Progenitor cell of endocrine pancreas (in vitro differentiated cells): ENCODE measurements at regions not wholly inside any gene's neighbourhood (a gene's known extent, or its start where the extent isn't known, plus 50 kb on each side); places are given as distances from the start of the nearest gene placed in this dataset.

ENCODE experiments used
- DNase-seq: peaks from one replicate; pipeline ENCODE4 v3.0.0; 2021; ENCODE audit warnings: low spot score; ENCODE audit not compliant: unreplicated experiment
- H3K27ac Mint-ChIP-seq: 2 replicates; pipeline ENCODE4 v1.8.0; 2021; ENCODE audit warnings: mild to moderate bottlenecking, moderate library complexity, mixed read lengths
- H3K27me3 Mint-ChIP-seq: 2 replicates; pipeline ENCODE4 v1.8.0; 2021; ENCODE audit warnings: mixed read lengths
- H3K36me3 Mint-ChIP-seq: 2 replicates; pipeline ENCODE4 v1.8.0; 2022; ENCODE audit warnings: mixed read lengths; ENCODE audit not compliant: insufficient read depth
- H3K4me1 Mint-ChIP-seq: 2 replicates; pipeline ENCODE4 v1.8.0; 2021; ENCODE audit warnings: low read depth, mixed read lengths
- H3K4me3 Mint-ChIP-seq: 2 replicates; pipeline ENCODE4 v1.8.0; 2021; ENCODE audit warnings: low read depth, mild to moderate bottlenecking, moderate library complexity, mixed read lengths
- H3K9me3 Mint-ChIP-seq: 2 replicates; pipeline ENCODE4 v1.8.0; 2021; ENCODE audit warnings: low read depth, mixed read lengths
- TF ChIP-seq, protein P1 (sequence below): fragments of 200-600 bp; sonication (generic); IDR thresholded peaks from one replicate; pipeline ENCODE4 v1.5.0; 2021; ENCODE audit warnings: antibody characterized with exemption, mild to moderate bottlenecking; ENCODE audit not compliant: unreplicated experiment

DNA sequence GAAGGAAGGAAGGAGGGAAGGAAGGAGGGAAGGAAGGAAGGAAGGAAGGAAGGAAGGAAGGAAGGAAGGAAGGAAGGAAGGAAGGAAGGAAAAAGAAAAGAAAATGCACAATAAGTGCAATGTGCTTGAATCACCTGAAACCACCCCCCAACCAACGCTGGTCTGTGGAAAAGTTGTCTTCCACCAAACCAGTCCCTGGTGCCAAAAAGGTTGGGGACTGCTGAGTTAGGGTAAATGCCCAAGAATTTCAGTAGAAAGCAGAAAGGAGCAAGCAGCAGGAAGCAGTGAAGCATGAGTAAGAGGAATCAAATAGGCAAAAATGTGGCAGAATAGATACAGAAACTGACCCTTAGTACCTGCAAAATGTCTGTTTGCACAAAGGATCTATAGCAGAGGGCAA is 137.2 kb downstream of the JCAD start:
- DNase-seq, result no peak
- TF ChIP-seq, protein P1, sequence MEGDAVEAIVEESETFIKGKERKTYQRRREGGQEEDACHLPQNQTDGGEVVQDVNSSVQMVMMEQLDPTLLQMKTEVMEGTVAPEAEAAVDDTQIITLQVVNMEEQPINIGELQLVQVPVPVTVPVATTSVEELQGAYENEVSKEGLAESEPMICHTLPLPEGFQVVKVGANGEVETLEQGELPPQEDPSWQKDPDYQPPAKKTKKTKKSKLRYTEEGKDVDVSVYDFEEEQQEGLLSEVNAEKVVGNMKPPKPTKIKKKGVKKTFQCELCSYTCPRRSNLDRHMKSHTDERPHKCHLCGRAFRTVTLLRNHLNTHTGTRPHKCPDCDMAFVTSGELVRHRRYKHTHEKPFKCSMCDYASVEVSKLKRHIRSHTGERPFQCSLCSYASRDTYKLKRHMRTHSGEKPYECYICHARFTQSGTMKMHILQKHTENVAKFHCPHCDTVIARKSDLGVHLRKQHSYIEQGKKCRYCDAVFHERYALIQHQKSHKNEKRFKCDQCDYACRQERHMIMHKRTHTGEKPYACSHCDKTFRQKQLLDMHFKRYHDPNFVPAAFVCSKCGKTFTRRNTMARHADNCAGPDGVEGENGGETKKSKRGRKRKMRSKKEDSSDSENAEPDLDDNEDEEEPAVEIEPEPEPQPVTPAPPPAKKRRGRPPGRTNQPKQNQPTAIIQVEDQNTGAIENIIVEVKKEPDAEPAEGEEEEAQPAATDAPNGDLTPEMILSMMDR, result no peak
- Mint-ChIP-seq H3K36me3 (no peaks in the 10 kb centered on the region), H3K9me3 (peaks cover 3% of the 10 kb centered on the region), H3K4me3 (no peak overlapping the region), H3K27ac (no peak overlapping the region), H3K27me3 (peaks cover 30% of the 10 kb centered on the region), H3K4me1 (peaks cover 11% of the 10 kb centered on the region)

DNA sequence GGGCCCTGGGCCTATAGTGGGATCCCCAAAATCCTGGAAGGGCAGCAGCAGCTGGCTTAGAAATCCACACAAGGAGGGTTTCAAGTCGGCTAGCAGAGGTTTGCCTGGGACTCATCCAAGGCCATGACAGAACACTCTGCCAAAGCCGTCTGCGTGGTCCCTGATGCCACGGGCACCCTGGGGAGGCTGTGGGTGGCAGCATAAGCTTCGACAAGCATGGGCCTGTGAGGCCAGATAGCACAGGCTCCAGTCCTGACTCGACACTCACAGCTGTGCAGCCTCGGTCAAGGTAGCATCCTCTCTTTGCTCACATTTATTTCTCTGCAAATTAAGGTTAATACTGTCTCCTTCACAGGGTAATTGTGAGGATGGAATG is 138.3 kb downstream of the JCAD start:
- TF ChIP-seq, protein P1, result no peak
- no peaks in the 10 kb centered on the region for H3K9me3 Mint-ChIP-seq
- H3K27me3 Mint-ChIP-seq, result peaks cover 27% of the 10 kb centered on the region
- peaks cover 6% of the 10 kb centered on the region for H3K4me1 Mint-ChIP-seq
- no peak overlapping the region for H3K27ac Mint-ChIP-seq
- no peak for DNase-seq
- H3K4me3 Mint-ChIP-seq, result no peak overlapping the region
- H3K36me3 Mint-ChIP-seq, result no peaks in the 10 kb centered on the region

DNA sequence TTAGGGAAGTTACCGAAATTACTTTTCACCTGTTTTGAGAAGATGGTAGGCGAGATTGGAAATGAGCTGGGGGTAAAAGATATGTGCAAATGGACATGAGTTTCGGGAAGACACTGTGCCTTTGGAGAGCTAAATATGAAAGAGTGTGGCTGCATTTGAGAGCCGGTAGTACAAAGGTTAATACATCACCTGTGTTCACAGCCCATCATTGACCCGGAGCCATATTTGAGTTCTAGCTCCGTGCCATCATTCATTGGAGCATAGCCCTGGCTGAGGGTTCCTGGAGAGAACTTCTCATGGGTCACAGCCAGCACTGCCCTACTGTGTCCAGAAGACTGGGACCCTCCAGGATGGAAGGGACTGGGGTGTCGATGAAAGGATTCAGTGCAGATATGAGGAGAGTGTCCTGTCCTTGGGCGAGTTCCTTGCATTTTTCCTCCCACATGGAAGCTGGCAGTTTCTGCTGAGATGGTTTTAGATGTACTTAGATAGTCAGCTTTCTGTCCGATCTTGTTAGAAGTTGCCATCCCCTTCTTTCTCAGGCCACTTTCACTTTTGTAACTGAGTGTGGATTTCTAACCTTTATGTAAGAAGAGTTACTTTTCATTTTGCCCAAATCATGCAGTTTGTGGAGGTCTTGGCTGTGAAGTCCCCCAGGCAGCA is 138.8 kb downstream of the JCAD start:
- no peak for DNase-seq
- no peak overlapping the region for H3K27ac Mint-ChIP-seq
- peaks cover 27% of the 10 kb centered on the region for H3K27me3 Mint-ChIP-seq
- H3K9me3 Mint-ChIP-seq, result no peaks in the 10 kb centered on the region
- H3K36me3 Mint-ChIP-seq, result no peaks in the 10 kb centered on the region
- H3K4me3 Mint-ChIP-seq, result no peak overlapping the region
- TF ChIP-seq, protein P1, result no peak
- peaks cover 6% of the 10 kb centered on the region for H3K4me1 Mint-ChIP-seq

DNA sequence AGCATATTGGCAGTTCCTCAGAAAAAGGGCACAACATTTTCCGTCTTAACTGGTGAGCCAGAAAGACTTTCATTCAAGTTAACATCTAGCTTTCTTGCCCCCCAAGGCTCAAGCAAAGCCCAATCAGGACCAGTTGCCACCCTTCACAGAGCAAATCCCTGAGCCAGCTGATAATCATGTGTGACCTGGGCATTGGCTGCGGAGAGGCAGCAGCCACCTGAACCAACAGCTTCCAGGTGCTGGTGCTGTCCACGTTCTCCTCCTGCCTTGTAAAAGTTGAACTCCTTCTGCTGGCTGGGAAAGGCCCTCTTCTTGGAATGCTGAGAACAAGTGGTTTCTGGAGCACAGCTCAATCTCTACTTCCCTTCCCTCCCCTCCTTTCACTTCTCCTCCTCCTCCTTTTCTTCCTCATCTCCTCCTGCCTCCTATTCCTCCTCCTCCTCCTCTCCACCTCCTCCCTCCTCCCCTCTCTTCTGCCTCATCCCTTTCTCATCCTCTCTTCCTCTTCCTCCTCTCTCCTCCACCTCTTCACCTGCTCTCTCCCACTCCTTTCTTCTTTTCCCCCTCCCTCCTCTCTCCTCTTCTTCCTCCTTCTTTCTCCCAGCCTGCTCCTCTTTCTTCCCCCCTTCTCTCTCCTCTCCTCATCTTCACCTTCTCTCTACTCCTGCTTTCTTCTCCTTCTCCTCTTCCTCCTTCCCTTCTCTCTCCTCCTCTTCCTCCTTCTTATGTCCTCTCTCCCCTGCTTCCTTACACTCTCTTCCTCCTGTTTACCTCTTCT is 140.6 kb downstream of the JCAD start:
- Mint-ChIP-seq H3K4me1 (peaks cover 6% of the 10 kb centered on the region), H3K4me3 (no peak overlapping the region), H3K36me3 (no peaks in the 10 kb centered on the region), H3K9me3 (no peaks in the 10 kb centered on the region), H3K27ac (no peak overlapping the region), H3K27me3 (peaks cover 22% of the 10 kb centered on the region)
- no peak for DNase-seq
- TF ChIP-seq, protein P1, result no peak

DNA sequence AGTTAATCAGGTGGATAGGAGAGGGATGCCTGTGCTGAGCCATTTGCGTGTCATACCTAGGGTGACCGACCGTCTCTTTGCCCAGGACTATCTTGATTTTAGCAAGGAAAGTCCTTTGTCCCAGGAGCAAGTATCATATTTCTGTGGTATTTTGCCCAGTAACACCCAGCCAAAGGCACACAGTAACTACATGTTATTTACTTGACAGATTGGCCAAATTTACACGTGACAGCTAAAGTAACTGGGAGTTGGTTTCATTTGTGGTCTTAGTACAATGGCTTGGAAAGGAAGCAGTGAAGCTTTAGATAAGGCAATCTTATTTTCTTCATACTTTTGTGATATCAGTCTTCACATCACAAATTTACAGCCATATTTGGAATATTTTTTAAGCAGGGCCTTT is 142.1 kb downstream of the JCAD start:
- no peak overlapping the region for H3K27ac Mint-ChIP-seq

More for the DNA sequence above, 142.1 kb downstream of the JCAD start:
- Mint-ChIP-seq H3K27me3 (peaks cover 22% of the 10 kb centered on the region), H3K4me3 (no peak overlapping the region), H3K36me3 (no peaks in the 10 kb centered on the region), H3K9me3 (no peaks in the 10 kb centered on the region), H3K4me1 (peaks cover 1% of the 10 kb centered on the region)
- TF ChIP-seq, protein P1, result no peak
- no peak for DNase-seq
